PC-3 (cell line): ENCODE measurements at regions not wholly inside any gene's neighbourhood (a gene's known extent, or its start where the extent isn't known, plus 50 kb on each side); places are given as distances from the start of the nearest gene placed in this dataset.
A peak's percentile ranks its signal among the peaks of the same experiment; 100 is the strongest.

ENCODE experiments used
- ATAC-seq: fragments of 200-7000 bp; cut with Tn5 transposase; 2 replicates; pipeline ENCODE4 v1.9.1; 2020; ENCODE audit warnings: mild to moderate bottlenecking, moderate library complexity
- BruUV-seq: library from RNA; stranded (reverse); fragments of 400-500 nt; replicated peaks from 2 replicates; lab custom pipeline; 2021; lab: Mats Ljungman, UMichigan
- CTCF ChIA-PET: fragments of 300-600 bp; sonication (Branson Sonifier 250); formaldehyde crosslinking; loops from one replicate; lab custom pipeline; 2022; ENCODE audit warnings: antibody characterized with exemption; lab: Charles Lee
- POLR2A ChIA-PET: fragments of 300-600 bp; sonication (Branson Sonifier 250); formaldehyde crosslinking; loops from one replicate; lab custom pipeline; 2022; ENCODE audit warnings: antibody characterized with exemption; ENCODE audit not compliant: unreplicated experiment; lab: Charles Lee
- DNase-seq: peaks from one replicate; pipeline ENCODE4 v3.0.0-alpha.2; 2015
- H2AFZ ChIP-seq: fragments of 300-600 bp; sonication (generic); 2 replicates; pipeline ENCODE4 v1.6.0; 2016; ENCODE audit warnings: antibody characterized with exemption, low read length
- H3F3A ChIP-seq: fragments of 300-600 bp; sonication (generic); one replicate; pipeline ENCODE4 v1.6.0; 2017; ENCODE audit warnings: antibody characterized with exemption, low read length, control low read depth, mild to moderate bottlenecking; ENCODE audit not compliant: unreplicated experiment
- H3K27ac ChIP-seq: fragments of 300-600 bp; sonication (generic); 2 replicates; pipeline ENCODE4 v1.5.1; 2016; ENCODE audit warnings: mild to moderate bottlenecking, low read length
- H3K27me3 ChIP-seq: fragments of 300-600 bp; sonication (generic); 2 replicates; pipeline ENCODE4 v1.6.1; 2016; ENCODE audit warnings: low read length, mixed read lengths
- H3K36me3 ChIP-seq: fragments of 300-600 bp; sonication (generic); 2 replicates; pipeline ENCODE4 v1.6.1; 2016; ENCODE audit warnings: low read depth, mixed run types, low read length, mixed read lengths
- H3K4me1 ChIP-seq: fragments of 300-600 bp; sonication (generic); 2 replicates; pipeline ENCODE4 v1.5.1; 2016; ENCODE audit warnings: low read length; ENCODE audit not compliant: insufficient read depth
- H3K4me2 ChIP-seq: fragments of 300-600 bp; sonication (generic); 2 replicates; pipeline ENCODE4 v1.6.0; 2016; ENCODE audit warnings: low read length
- H3K4me3 ChIP-seq: fragments of 300-600 bp; sonication (generic); 2 replicates; pipeline ENCODE4 v1.5.1; 2016; ENCODE audit warnings: mild to moderate bottlenecking, low read length, mixed read lengths
- H3K79me2 ChIP-seq: fragments of 300-600 bp; sonication (generic); 2 replicates; pipeline ENCODE4 v1.6.1; 2017; ENCODE audit warnings: low read length, mixed read lengths
- H3K9ac ChIP-seq: fragments of 300-600 bp; sonication (generic); 2 replicates; pipeline ENCODE4 v1.6.0; 2016; ENCODE audit warnings: mild to moderate bottlenecking, low read length
- H3K9me2 ChIP-seq: fragments of 300-600 bp; sonication (generic); replicated peaks from 2 replicates; pipeline ENCODE4 v1.6.1; 2016; ENCODE audit warnings: mixed run types, low read length, mixed read lengths
- H3K9me3 ChIP-seq: fragments of 300-600 bp; sonication (generic); 2 replicates; pipeline ENCODE4 v1.6.1; 2016; ENCODE audit warnings: low read length, mixed read lengths
- H4K20me1 ChIP-seq: fragments of 300-600 bp; sonication (generic); 2 replicates; pipeline ENCODE4 v1.6.1; 2016; ENCODE audit warnings: low read length, mixed read lengths
- CTCF ChIP-seq: fragments of 300-600 bp; sonication (generic); conservative IDR thresholded peaks from 2 replicates; pipeline ENCODE4 v1.5.1; 2017; ENCODE audit warnings: antibody characterized with exemption, low read depth, mild to moderate bottlenecking, low read length
- EZH2 ChIP-seq: fragments of 300-600 bp; sonication (generic); IDR thresholded peaks from one replicate; pipeline ENCODE4 v1.6.1; 2017; ENCODE audit warnings: antibody characterized with exemption, mild to moderate bottlenecking, low read length; ENCODE audit not compliant: unreplicated experiment
- EZH2phosphoT487 ChIP-seq: fragments of 300-600 bp; sonication (generic); IDR thresholded peaks from 2 replicates; pipeline ENCODE4 v1.6.1; 2018; ENCODE audit warnings: mild to moderate bottlenecking, antibody characterized with exemption, low read length, borderline replicate concordance
- intact Hi-C: fragments of 100-400 bp; cut with micrococcal nuclease; formaldehyde crosslinking; loops from 2 replicates; pipeline ENCODE4 v1.9.0; 2023

- H3K4me2 ChIP-seq: no peak overlapping the region
- ATAC-seq: no peak
- CTCF ChIA-PET: no interaction called here
- no peaks in the 10 kb centered on the region for H3K9me3 ChIP-seq
- BruUV-seq: no TSS peak
- no peak overlapping the region for H3K27ac ChIP-seq
- no peaks in the 10 kb centered on the region for H3K79me2 ChIP-seq
- intact Hi-C loops: no loop called here
- no peak for DNase-seq
- POLR2A ChIA-PET: no interaction called here
- no peaks in the 10 kb centered on the region for H3K27me3 ChIP-seq
- no peaks in the 10 kb centered on the region for H3K36me3 ChIP-seq
- no peak for TF ChIP-seq EZH2phosphoT487
- TF ChIP-seq CTCF: no peak
- TF ChIP-seq EZH2: no peak
- H3F3A ChIP-seq: no peaks in the 10 kb centered on the region
- no peak overlapping the region for H3K9ac ChIP-seq
- no peaks in the 10 kb centered on the region for H3K9me2 ChIP-seq
- no peaks in the 10 kb centered on the region for H4K20me1 ChIP-seq
- no peak overlapping the region for H3K4me3 ChIP-seq
- 0 out of 2 replicates have a peak, but pooled peaks cover 5% of the 10 kb centered on the region for H3K4me1 ChIP-seq
- no peak overlapping the region for H2AFZ ChIP-seq
Observed at GRCh38 chr5:28743716-28744110, 1705.3 kb upstream of the CDH9 start.

GRCh38 chr5:28743025-28743715 lies 1704.8 kb upstream of the CDH9 start:
- Histone ChIP-seq H3K27me3 (no peaks in the 10 kb centered on the region), H3K4me2 (no peak overlapping the region), H3K36me3 (no peaks in the 10 kb centered on the region), H3F3A (no peaks in the 10 kb centered on the region), H2AFZ (no peak overlapping the region), H3K9me3 (no peaks in the 10 kb centered on the region), H3K27ac (no peak overlapping the region), H3K9ac (no peak overlapping the region), H3K4me3 (no peak overlapping the region), H3K9me2 (no peaks in the 10 kb centered on the region), H4K20me1 (no peaks in the 10 kb centered on the region), H3K79me2 (no peaks in the 10 kb centered on the region), H3K4me1 (0 out of 2 replicates have a peak, but pooled peaks cover 5% of the 10 kb centered on the region)
- no peak for TF ChIP-seq EZH2
- no peak for TF ChIP-seq EZH2phosphoT487
- TF ChIP-seq CTCF: no peak
- ChIA-PET POLR2A (interaction anchor here (0.6 kb wide), 1 partner anchor 889 kb away, joined by 4 read pairs; no protein-coding TSS in a partner anchor), CTCF (no interaction called here)
- BruUV-seq: no TSS peak
- intact Hi-C loops: no loop called here
- DNase-seq (no peak), ATAC-seq (no peak)

GRCh38 chr5:28737682-28738081 lies 1699.3 kb upstream of the CDH9 start:
- H3K4me1 ChIP-seq: peaks cover 24% of the 10 kb centered on the region
- DNase-seq (peak; percentile 35), ATAC-seq (peak; percentile 59)
- H3K9me3 ChIP-seq: no peaks in the 10 kb centered on the region
- no peak overlapping the region for H2AFZ ChIP-seq
- H4K20me1 ChIP-seq: no peaks in the 10 kb centered on the region
- intact Hi-C loops: no loop called here
- H3K9me2 ChIP-seq: no peaks in the 10 kb centered on the region
- TF ChIP-seq EZH2phosphoT487 (no peak), CTCF (no peak), EZH2 (no peak)
- H3K4me3 ChIP-seq: no peak overlapping the region
- no peaks in the 10 kb centered on the region for H3K79me2 ChIP-seq
- no peak overlapping the region for H3K27ac ChIP-seq
- no peaks in the 10 kb centered on the region for H3F3A ChIP-seq
- BruUV-seq: no TSS peak
- ChIA-PET POLR2A (no interaction called here), CTCF (no interaction called here)
- no peaks in the 10 kb centered on the region for H3K27me3 ChIP-seq
- H3K36me3 ChIP-seq: no peaks in the 10 kb centered on the region
- H3K9ac ChIP-seq: no peak overlapping the region
- H3K4me2 ChIP-seq: no peak overlapping the region
